SU-DHL-6 (cell line): ENCODE measurements at regions not wholly inside any gene's neighbourhood (a gene's known extent, or its start where the extent isn't known, plus 50 kb on each side); places are given as distances from the start of the nearest gene placed in this dataset.

ENCODE experiments used
- H2AFZ ChIP-seq: fragments of 200-600 bp; sonication (generic); 2 replicates; pipeline ENCODE4 v1.6.1; 2014; ENCODE audit warnings: low read depth, mild to moderate bottlenecking, moderate library complexity, mixed read lengths, antibody characterized with exemption, low read length; ENCODE audit not compliant: severe bottlenecking
- H3F3A ChIP-seq: fragments of 200-600 bp; shearing (Covaris generic); 2 replicates; pipeline ENCODE4 v1.6.0; 2016; ENCODE audit warnings: antibody characterized with exemption, mild to moderate bottlenecking; ENCODE audit not compliant: insufficient read depth
- H3K27ac ChIP-seq: fragments of 200-600 bp; sonication (generic); 2 replicates; pipeline ENCODE4 v1.5.1; 2016; ENCODE audit warnings: low read depth, mild to moderate bottlenecking, low read length, moderate library complexity, mixed read lengths
- H3K27me3 ChIP-seq: fragments of 200-600 bp; sonication (generic), shearing (Covaris generic); 2 replicates; pipeline ENCODE4 v1.6.0; 2014; ENCODE audit warnings: mild to moderate bottlenecking, low read length
- H3K36me3 ChIP-seq: fragments of 200-600 bp; sonication (generic); 2 replicates; pipeline ENCODE4 v1.6.1; 2014; ENCODE audit warnings: mild to moderate bottlenecking, low read length, mixed read lengths
- H3K4me2 ChIP-seq: fragments of 300-600, 200-600 bp; shearing (Covaris generic), sonication (generic); 2 replicates; pipeline ENCODE4 v1.6.0; 2014; ENCODE audit warnings: low read length, low read depth, mild to moderate bottlenecking; ENCODE audit not compliant: poor library complexity, severe bottlenecking
- H3K4me3 ChIP-seq: fragments of 200-600 bp; sonication (generic); 2 replicates; pipeline ENCODE4 v1.5.1; 2014; ENCODE audit warnings: antibody characterized with exemption, low read length, mild to moderate bottlenecking, mixed read lengths; ENCODE audit not compliant: insufficient read depth, poor library complexity, severe bottlenecking
- H3K79me2 ChIP-seq: fragments of 200-600 bp; sonication (generic); 2 replicates; pipeline ENCODE4 v1.6.1; 2014; ENCODE audit warnings: mild to moderate bottlenecking, low read length, moderate library complexity; ENCODE audit not compliant: insufficient read depth
- H3K9ac ChIP-seq: fragments of 200-600 bp; sonication (generic); 2 replicates; pipeline ENCODE4 v1.7.0; 2014; ENCODE audit warnings: mild to moderate bottlenecking, low read length
- H3K9me2 ChIP-seq: fragments of 200-600 bp; sonication (generic); replicated peaks from 2 replicates; pipeline ENCODE4 v1.6.1; 2014; ENCODE audit warnings: low read length; ENCODE audit not compliant: insufficient read depth
- H3K9me3 ChIP-seq: fragments of 200-600 bp; sonication (generic); 2 replicates; pipeline ENCODE4 v1.6.1; 2014; ENCODE audit warnings: low read length, mixed read lengths; ENCODE audit not compliant: insufficient read depth
- H4K20me1 ChIP-seq: fragments of 200-600 bp; sonication (generic); 2 replicates; pipeline ENCODE4 v1.6.1; 2014; ENCODE audit warnings: low read depth, mild to moderate bottlenecking, antibody characterized with exemption, low read length, moderate library complexity, mixed read lengths
- CTCF ChIP-seq: fragments of 200-600 bp; sonication (generic); IDR thresholded peaks from one replicate; pipeline ENCODE4 v1.5.1; 2017; ENCODE audit warnings: antibody characterized with exemption, mild to moderate bottlenecking, low read length, moderate library complexity; ENCODE audit not compliant: insufficient read depth, poor library complexity, severe bottlenecking
- EZH2phosphoT487 ChIP-seq: fragments of 200-600 bp; sonication (generic), shearing (Covaris generic); conservative IDR thresholded peaks from 2 replicates; pipeline ENCODE4 v1.6.1; 2018; ENCODE audit warnings: mild to moderate bottlenecking, antibody characterized with exemption, low read length, moderate library complexity, mixed read lengths

- Histone ChIP-seq H3K4me3 (no peak overlapping the region), H3K4me2 (no peak overlapping the region), H3K27me3 (no peaks in the 10 kb centered on the region), H2AFZ (no peak overlapping the region), H3K27ac (no peak overlapping the region), H3K9ac (no peak overlapping the region), H3F3A (no peaks in the 10 kb centered on the region), H3K9me3 (no peaks in the 10 kb centered on the region), H3K79me2 (no peaks in the 10 kb centered on the region), H4K20me1 (no peaks in the 10 kb centered on the region), H3K36me3 (no peaks in the 10 kb centered on the region), H3K9me2 (no peaks in the 10 kb centered on the region)
- TF ChIP-seq EZH2phosphoT487 (no peak), CTCF (no peak)
Measured at GRCh38 chr20:10976051-10976450, 302.3 kb upstream of the JAG1 start.

GRCh38 chr20:10978019-10978702 lies 304.4 kb upstream of the JAG1 start:
- TF ChIP-seq CTCF (no peak), EZH2phosphoT487 (no peak)
- Histone ChIP-seq H3K9me2 (no peaks in the 10 kb centered on the region), H3K4me3 (no peak overlapping the region), H3F3A (no peaks in the 10 kb centered on the region), H3K9ac (no peak overlapping the region), H3K27ac (no peak overlapping the region), H4K20me1 (no peaks in the 10 kb centered on the region), H3K36me3 (no peaks in the 10 kb centered on the region), H3K79me2 (no peaks in the 10 kb centered on the region), H3K4me2 (no peak overlapping the region), H2AFZ (no peak overlapping the region), H3K27me3 (no peaks in the 10 kb centered on the region), H3K9me3 (no peaks in the 10 kb centered on the region)

DNA sequence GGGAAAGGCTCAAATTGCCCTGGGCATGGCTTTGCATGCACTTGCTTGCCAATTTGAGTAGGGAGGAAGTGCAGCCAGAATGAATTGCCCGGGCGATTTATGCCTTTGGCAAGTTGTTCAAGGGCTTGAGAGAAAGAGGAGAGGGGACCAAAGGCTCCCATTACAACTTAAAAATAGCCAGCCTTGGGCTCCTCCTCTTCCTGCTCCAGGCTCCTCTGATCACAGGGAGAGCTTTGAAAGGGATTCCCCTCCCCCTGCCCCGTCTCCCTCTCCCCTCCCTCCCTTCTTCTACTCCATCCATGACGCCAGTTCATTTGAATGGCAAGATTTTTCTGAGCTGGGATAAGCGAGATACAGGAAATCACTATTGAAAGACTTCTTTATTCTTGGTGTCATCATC lies 304.9 kb upstream of the JAG1 start:
- Histone ChIP-seq H3K36me3 (no peaks in the 10 kb centered on the region), H3K9me2 (no peaks in the 10 kb centered on the region), H3K79me2 (no peaks in the 10 kb centered on the region)

More for the DNA sequence above, 304.9 kb upstream of the JAG1 start:
- Histone ChIP-seq H3K4me2 (no peak overlapping the region), H3K9ac (no peak overlapping the region), H3F3A (no peaks in the 10 kb centered on the region), H4K20me1 (no peaks in the 10 kb centered on the region), H3K9me3 (no peaks in the 10 kb centered on the region), H2AFZ (no peak overlapping the region), H3K27ac (no peak overlapping the region), H3K27me3 (no peaks in the 10 kb centered on the region), H3K4me3 (no peak overlapping the region)
- TF ChIP-seq CTCF (no peak), EZH2phosphoT487 (no peak)
